Inferior parietal cortex (tissue), 1 donor: ENCODE measurements at regions not wholly inside any gene's neighbourhood (a gene's known extent, or its start where the extent isn't known, plus 50 kb on each side); places are given as distances from the start of the nearest gene placed in this dataset.

Source experiments
- DNase-seq: peaks from one replicate; pipeline ENCODE4 v3.0.0-alpha.2; 2016; ENCODE audit errors: extremely low spot score

DNA sequence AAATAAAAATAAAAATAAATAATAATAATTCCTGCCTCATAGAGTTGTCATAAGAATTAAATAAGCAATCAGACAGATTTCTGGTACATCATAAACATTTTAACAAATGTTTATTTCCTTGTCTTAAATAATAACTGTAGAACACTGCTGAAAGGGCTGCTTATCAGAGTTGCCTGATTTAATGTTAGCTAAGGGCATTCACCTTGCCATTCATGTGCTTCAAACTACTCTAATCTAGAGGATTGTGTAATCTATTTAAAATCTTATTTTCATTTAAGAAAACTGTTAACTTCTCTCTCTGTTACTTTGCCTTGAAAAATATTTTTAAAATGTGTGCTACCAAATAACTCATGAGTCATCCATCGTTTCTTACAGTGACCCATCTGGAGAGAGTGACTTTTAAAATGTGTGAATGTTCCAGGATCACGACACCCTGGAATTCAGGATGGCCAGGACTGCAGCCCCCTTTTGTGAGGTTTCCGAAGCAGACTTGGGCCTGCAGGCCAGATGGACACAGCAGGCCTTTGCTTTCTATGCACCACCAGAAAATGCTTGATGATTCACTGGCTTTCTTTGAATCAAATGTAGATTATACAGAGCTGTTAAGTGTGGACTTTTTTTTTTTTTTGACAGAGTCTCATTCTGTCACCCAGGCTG lies 109.1 kb upstream of the TNS3 start:
- DNase-seq: no peak

DNA sequence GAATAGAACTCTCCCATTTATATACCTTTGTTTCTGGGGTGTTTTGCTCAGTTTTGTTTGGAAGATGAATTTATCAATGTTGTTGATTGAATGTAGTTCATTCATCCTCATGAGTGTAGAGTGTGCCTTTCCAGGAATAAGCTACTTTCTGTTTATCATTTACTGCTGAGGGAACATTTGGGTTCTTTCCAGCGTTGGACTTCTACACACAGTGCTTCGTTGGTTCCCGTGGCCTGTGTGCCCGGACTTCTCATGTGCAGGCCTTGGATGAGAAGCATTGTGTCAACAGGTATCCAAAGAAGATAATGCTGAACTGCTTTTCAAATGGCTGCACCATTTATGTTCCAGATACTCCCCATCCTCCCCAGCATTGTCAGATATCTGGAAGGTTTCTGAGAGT lies 107.6 kb upstream of the TNS3 start:
- DNase-seq: no peak

DNA sequence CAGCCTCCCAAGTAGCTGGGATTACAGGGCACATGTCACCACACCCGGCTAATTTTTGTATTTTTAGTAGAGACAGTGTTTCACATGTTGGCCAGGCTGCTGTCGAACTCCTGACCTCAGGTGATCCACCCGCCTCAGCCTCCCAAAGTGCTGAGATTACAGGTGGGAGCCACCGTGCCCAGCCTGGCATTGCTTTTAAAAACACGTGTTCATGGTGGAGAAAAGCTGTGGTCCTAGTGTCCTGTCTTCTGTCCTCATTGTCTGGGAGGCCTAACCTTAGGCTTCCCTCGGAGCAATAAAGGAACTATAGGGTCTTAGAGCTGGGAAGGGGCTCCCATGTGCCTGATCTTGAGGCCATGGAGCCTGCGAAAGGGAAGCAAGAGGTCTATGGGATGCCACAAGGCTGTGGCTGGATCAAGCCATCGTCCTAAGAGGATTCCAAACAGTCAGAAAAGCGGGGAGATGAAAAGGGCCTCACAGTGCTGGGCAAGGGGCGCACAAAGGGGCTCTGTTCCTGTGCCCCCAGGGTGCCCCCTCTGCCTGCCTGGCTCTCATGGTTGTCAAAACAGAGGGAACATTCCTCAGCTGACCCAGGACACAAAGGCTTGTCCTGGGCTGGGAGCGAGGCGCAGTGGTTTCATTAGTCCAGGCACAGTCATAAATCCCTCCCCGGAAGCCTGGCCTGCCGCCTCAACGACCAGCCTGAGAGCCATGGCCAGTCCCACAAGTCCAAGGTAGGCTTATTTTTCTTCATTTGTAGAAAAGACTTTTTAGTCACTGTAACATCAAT lies 106.6 kb upstream of the TNS3 start:
- DNase-seq: no peak

DNA sequence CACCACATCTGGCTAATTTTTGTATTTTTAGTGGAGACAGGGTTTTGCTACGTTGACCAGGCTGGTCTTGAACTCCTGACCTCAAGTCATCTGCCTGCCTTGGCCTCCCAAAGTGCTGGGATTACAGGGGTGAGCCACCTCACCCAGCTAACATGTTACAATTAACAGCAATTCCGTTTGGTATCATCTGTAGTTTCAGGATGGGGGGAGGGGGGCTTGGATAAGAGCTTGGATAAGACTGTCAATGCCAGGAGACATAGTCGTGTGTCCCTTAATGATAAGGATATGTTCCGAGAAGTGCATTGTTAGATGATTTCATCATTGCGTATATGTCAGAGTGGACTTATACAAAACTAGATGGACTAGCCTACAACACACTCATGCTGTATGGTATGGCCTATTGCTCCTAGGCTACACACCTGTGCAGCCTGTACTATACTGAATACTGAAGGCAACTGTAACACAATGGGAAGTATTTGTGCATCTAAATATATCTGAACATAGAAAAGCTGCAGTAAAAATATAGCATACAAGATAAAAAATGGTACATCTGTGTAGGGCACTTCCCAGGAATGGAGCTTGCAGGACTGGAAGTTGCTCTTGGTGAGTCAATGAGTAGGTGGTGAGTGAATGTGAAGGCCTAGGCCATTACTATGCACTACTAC lies 103.9 kb upstream of the TNS3 start:
- DNase-seq: no peak

DNA sequence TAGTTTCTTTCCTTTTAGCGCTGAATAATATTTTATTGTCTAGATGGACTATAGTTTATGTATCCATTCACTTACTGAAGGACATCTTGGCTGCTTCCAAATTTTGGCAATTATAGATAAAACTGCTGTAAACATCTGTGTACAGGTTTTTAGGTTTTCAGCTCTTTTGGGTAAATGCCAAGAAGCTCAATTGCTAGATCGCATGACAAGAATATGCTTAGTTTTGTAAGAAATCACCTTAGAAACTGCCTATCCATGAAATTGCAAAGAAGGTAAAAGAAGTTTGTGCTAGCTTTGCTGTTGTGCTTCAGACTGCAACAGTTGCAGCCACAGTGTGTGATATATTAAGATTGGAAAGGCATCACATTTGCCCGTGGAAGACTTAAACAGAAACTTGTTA lies 103.2 kb upstream of the TNS3 start:
- no peak for DNase-seq

DNA sequence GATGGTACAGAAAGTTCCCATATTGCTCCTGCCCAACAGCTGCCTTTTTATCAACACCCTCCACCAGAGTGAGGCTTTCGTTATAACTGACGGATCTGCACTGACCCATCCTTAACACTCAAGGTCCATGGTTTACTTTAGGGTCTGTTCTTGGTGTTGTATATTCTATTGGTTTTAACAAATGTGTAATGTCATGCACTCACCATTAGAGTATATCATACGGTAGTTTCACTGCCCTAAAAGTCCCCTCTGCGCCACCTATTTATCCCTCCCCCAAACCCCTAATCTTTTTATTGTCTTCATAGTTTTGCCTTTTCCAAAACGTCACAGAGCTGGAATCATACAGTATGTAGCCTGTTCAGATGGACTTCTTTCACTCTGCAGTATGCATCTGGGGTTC lies 102.8 kb upstream of the TNS3 start:
- DNase-seq: no peak

DNA sequence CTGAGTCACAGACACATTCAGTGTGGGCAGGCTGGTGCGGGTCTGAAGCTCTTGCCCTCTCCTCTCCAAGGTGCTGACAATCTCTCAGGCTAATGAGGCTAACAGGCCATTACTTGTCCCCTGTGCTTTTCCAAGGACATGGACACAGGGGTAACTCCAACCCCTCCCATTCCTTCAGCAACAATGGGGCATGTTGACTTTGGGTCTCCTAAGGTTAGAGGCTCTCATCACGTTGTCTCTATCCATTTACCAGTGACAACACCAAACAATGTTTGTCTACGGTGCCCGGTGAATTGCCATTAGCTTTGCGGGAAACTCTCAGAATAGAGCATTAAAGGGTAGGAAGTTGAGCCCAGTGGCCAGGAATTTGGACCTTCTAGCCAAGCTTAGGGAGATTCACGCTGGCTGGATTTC lies 101.6 kb upstream of the TNS3 start:
- DNase-seq: no peak

DNA sequence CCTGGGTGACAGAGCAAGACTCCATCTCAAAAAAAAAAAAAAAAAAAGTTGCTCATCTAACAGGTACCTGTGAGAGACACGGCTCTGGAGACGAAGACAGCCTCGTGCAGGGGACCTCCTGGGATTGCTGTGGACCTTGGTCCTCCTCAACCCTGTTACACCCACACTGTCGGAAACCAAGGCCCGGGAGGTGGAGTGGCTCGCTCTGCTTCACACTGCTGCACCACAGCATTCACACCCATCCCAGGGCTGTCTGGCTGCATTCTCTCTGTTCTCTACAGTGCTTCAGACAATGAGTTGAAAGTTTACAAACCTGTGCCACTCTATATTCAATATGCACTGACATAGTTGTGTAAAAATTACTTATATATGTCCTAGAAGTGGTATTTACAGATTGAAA lies 101.0 kb upstream of the TNS3 start:
- DNase-seq: no peak

DNA sequence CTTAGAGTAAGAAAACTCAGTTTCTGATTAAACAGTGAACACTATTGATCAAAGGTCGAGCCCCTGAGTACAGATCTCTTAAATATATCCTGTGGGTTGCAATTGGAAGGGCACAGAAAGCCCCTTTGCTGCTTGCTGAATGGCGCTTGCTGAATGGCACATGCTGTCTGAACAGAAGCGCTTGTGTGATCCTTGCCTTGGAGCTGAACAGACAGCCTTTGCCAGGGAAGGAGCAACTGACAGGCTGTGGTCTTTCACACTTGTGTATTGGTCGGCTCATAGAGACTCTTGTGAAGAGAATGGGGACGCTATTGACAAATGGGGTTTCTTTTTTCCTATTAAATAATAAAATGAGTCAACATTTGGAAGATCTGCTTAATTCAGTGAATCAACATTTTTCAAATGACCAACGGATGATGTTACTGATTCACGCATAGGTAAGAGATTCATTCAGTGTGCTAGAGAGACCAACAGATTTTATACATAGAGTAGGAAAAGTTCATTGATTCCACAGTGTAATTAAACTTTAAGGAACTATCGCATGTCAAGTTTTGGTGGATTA lies 99.4 kb upstream of the TNS3 start:
- no peak for DNase-seq

DNA sequence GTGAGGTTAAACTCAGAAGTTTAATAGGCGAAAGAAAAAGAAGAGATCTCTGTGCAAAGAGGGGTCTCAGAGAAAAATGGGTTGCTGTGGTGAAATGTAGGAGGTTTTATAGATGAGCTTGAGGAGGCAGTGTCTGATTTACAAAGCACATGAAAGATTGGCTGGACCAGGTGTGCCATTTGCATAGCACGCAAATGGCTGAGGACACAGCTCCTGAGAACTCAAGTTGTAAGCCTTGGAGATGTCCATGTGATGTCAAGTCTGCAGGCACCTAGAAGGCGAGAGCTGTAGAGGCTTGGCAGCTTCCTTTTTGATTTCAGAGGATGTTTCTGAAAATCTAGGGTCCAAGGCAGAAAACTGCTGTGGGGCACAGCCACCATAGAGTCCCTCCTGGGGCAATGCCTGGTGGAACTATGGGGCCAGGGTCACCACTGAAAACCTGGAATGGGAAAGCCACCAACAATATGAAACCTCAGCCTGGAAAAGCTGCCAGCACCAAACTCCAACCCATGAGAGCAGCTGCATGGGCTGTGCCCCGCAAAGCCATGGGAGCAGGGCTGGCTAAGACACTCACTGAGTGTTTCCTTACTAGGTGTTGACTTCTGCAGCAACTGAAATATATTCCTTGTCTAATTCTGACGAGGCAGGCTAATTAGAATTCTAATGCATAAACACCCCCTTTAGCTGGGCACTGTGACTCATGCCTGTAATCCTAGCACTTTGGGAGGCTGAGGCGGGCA lies 96.9 kb upstream of the TNS3 start:
- DNase-seq: no peak

DNA sequence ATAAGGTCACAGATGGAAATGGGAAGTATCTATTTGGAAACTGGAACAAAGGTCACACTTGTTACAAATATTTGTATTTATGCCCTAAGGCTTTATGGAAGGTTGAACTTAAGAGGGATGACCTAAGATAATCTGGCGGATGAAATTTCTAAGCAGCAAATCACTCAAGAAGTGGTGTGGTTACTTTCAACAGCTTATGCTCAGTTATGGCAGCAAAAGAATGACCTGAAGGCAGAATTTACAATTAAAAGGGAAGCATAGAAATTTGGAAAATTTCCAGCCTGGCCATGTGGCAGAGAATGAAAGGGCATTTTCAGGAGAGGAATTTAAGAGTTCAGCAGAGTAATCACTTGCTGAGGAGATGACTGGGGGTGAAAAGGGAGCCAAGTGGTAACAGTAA lies 95.8 kb upstream of the TNS3 start:
- no peak for DNase-seq

DNA sequence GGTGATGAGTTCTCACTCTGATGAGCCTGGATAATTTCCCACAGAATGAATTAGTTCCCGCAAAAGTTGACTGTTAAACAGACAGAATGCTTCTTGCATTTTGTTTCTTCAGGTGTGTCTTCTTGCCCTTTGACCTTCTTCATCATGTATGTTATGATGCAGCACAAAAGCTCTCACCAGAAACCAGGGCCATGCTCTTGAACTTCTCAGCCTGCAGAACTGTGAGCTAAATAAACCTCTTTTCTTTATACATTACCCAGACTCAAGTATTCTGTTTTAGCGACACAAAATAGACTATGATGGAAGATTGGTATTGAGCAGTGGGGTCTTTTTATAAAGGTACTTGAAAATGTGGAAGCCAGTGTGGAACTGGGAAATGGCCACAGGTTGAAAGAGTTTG lies 95.2 kb upstream of the TNS3 start:
- no peak for DNase-seq

DNA sequence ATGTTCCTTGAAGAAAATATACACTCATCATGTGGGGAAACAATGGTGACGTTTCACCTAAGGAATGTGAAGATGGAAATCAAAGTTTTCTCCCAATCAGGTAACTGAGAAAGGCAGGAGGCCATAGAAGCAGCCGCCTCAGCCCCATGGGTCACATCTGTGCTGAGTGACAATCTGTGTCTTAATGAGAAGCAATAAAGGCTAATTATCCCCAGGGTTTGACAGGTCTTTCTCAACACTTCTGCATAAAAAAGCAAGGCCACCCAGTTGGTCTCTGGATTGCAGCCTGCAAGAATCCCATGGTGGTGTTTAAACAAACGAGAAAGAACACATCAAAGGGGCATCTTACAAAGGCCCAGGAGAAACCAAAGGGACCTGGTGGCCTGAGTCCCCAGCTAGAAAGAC lies 91.1 kb upstream of the TNS3 start:
- no peak for DNase-seq

DNA sequence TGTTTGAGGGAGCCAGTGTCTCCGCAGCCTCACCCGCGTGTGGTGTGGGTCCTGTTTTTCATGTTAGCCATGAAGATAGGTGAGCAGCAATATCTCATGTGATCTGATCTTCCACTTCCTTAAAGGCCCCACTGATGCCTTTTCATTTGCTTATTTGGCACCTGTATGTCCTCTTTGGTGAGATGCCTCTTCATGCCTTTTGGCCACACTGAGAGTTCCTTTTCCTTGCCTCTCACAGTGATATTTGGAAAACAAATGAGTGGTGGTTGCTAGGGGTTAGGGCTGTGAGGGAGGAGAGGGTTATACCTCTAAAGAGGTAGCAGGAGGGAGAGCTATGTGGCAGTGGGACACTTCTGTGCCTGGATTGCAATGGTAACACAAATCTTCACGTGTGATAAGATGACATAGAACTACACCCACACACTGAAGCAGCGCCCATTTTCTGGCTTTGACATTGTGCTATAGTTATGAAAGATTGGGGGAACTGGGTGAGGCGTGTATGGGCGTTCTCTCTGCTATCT lies 90.4 kb upstream of the TNS3 start:
- DNase-seq: no peak

DNA sequence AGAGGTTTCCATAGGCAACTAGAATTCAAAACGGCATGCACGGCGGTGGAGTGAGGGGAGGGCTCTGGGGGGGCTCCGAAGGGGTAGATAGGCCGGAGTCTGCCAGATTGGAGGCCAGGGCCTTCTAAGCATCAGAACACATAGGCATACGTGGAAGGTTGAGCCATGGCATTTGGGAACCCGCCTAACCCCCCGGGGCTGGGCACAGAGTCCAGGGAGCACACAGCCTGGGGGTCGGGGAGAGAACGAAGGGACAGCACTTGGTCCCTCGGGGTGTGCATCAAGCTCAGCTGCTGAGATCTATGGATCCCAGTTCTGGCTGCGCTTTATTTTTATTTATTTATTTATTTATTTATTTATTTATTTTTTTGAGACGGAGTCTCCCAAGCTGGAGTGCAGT lies 89.4 kb upstream of the TNS3 start:
- DNase-seq: no peak

DNA sequence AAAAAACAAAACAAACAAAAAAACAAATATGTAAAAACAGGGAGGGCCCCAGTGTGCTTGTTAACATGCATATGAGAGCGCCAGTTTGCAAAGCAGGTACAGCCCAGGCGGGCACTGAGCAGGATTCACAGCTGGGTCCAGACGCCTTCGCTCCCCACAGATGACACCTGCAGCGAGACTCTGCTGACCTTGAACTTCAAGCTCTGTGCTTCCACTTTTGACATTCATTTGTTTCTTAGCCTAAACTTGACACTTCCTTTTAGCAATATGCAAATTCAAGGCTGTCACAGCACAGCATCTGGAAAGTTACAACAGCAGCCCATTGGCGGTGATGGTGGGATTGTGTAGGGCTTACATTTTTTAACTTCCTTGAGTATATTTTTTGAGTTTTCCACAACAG lies 88.8 kb upstream of the TNS3 start:
- DNase-seq: no peak

DNA sequence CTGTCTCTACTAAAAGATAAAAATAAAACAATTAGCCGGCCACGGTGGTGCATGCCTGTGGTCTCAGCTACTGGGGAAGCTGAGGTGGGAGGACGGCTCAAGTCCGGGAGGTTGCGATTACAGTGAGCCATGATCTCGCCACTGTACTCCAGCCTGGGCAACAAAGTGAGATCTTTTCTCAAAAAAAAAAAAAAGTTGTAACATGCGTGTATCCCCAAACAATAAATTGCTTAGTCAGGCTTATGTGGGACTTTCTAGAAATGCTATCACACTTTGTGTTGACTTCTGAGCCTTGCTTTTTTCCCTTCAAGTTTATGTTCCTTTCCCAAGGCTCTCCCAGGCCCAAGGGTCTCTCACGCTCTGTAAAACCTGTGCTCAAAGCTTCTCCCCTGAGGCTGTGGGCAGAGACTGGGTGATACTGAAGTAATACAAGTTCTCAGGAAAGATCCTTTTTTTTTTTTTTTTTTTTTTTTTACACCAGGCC lies 88.0 kb upstream of the TNS3 start:
- DNase-seq: no peak

DNA sequence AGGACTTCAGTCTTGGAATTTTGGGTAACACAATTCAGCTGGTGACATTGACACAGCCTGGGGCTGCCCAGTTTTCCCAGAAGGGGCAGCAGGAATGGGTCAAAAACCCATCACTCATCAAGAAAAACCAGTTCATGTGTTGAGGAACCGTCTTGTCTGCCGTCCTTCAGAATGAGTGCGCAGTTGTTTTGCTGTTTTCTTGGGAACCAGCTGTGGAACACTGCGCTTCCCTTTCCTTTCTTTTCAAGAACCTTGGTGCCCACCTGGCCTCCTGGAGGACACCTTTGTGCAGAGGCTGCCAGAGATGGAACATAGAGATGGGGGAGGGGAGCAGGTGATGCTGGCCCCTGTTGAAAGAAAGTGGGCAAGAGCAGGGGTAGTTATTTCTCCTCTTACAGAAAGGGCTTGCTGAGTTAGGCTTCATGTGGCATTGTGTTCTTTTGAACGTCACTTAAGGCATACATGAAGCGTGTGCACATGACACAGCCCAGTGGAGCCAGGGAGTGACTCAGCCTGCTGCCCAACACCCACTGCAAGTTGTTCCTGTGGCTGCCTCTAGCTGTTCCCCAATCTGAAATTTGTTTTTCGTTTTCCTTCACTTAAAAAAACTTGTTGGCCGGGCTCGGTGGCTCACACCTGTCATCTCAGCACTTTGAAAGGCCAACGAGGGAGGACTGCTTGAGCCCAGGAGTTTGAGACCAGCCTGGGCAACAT lies 87.4 kb upstream of the TNS3 start:
- peak; percentile 40 for DNase-seq

DNA sequence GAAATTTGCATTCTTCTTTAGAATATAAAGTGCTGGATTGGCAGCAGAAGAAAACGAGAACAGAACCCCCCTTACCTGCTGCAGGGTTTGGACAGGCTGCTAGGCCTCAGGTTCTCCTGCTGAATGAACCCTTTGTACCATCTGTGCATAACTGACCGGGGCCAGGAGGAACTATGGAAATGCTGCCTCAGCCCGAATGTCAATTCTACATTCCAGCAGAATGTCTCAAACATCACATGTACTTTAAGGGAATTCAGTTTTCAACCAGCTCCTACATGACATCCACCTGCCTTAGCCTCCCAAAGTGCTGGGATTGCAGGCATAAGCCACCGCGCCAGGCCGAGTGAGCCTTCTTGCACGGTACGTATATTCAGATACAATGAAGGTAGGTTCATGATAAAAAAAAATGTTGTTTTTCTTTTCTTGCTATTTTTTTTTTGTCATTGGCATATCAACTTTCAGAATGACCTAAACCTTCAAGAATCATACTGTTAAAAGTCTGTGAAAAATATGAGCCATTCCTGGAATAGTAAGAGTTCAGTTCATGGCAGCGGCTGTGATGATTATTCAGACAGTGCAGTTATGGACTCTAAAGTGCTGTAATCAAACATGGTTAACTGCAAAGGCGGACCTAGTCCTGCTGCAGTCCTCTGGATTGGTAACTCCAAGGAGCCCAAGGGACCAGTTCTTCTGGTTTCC lies 84.4 kb upstream of the TNS3 start:
- no peak for DNase-seq

DNA sequence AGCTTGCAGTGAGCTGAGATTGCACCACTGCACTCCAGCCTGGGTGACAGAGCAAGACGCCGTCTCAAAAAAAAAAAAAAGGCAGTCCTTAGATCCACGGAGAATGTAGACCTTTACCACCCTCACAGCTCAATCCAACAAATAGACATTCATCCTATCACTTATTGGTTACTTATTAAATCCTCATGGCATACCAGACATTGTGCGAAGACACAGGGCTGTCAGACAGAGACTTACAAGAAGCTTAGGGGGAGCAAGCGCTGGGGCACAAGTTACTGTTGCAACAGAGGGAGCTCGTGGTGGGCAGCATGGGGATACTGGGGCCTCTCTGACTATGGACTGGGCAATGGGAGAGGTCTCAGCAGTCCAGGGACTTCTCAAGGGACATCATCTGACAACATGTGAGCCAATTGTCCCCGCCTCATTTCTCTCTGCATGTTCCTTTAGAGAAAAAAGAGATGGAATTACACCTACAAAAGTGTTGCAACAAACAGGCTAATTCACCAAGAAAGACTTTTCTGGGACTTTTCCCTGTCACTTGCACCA lies 82.8 kb upstream of the TNS3 start:
- no peak for DNase-seq
